ENCODE measurements at regions not wholly inside any gene's neighbourhood (a gene's known extent, or its start where the extent isn't known, plus 50 kb on each side); places are given as distances from the start of the nearest gene placed in this dataset.
"Not testable (repeated sequence)": the region's sequence is repeated elsewhere in the genome, so short reads cannot be mapped to it uniquely, and the experiment has no call there.

- DNase-seq: no peak
These were observed 216.1 kb downstream of the MEF2C start for GRCh38 chr5:88666761-88667495.

GRCh38 chr5:88665750-88666215, 217.2 kb downstream of the MEF2C start:
- no peak for DNase-seq

GRCh38 chr5:88664645-88665044, 218.3 kb downstream of the MEF2C start:
- DNase-seq: no peak

GRCh38 chr5:88663793-88664216, 219.2 kb downstream of the MEF2C start:
- no peak for DNase-seq

GRCh38 chr5:88662846-88663245, 220.1 kb downstream of the MEF2C start:
- DNase-seq: no peak

GRCh38 chr5:88661806-88662207, 221.2 kb downstream of the MEF2C start:
- no peak for DNase-seq

- DNase-seq: no peak
These were observed 221.8 kb downstream of the MEF2C start for GRCh38 chr5:88660947-88661805.

- DNase-seq: no peak
These were observed 222.6 kb downstream of the MEF2C start for GRCh38 chr5:88660264-88660946.

GRCh38 chr5:88659529-88660263, 223.3 kb downstream of the MEF2C start:
- DNase-seq: no peak

- DNase-seq: no peak
These were observed 224.1 kb downstream of the MEF2C start for GRCh38 chr5:88658886-88659285.

GRCh38 chr5:88657906-88658775, 224.8 kb downstream of the MEF2C start:
- no peak for DNase-seq

GRCh38 chr5:88657136-88657535, 225.8 kb downstream of the MEF2C start:
- no peak for DNase-seq

GRCh38 chr5:88656221-88656950, 226.6 kb downstream of the MEF2C start:
- DNase-seq: no peak

- DNase-seq: no peak
These were observed 229.5 kb downstream of the MEF2C start for GRCh38 chr5:88653471-88653870.

GRCh38 chr5:88647901-88648300, 235.1 kb downstream of the MEF2C start:
- DNase-seq: no peak

GRCh38 chr5:88646866-88647265, 236.1 kb downstream of the MEF2C start:
- no peak for DNase-seq

- DNase-seq: no peak
These were observed 238.3 kb downstream of the MEF2C start for GRCh38 chr5:88644676-88645075.

GRCh38 chr5:88643315-88643714, 239.7 kb downstream of the MEF2C start:
- no peak for DNase-seq

GRCh38 chr5:88634014-88634413, 249.0 kb downstream of the MEF2C start:
- DNase-seq: no peak

- not testable (repeated sequence) for DNase-seq
These were observed 260.1 kb downstream of the MEF2C start for GRCh38 chr5:88622890-88623289.

- not testable (repeated sequence) for DNase-seq
These were observed 267.2 kb downstream of the MEF2C start for GRCh38 chr5:88615767-88616166.

All from stimulated activated CD4-positive, alpha-beta T cell treated with anti-CD3 and anti-CD28 coated beads, Interleukin-4, amount 100 ng/mL, for 4 hours (primary cell).